ENCODE measurements at regions not wholly inside any gene's neighbourhood (a gene's known extent, or its start where the extent isn't known, plus 50 kb on each side); places are given as distances from the start of the nearest gene placed in this dataset.

DNA sequence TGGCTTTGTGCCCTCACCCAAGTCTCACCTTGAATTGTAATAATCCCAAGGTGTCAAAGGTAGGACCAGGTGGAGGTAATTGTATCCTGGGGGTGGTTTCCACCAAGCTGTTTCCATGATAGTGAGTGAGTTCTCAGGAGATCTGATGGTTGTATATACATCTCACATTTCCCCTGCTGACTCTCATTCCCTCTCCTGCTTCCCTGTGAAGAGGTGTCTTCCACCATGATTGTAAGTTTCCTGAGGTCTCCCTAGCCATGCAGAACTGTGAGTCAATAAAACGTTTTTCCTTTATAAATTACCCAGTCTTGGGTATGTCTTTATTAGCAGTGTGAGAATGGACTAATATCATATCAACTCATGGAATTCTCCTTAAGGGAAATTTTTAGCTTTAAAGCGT, 302.6 kb downstream of the LIG4 start:
- peaks cover 0 to 6% (median 0%) of the 10 kb centered on the region in 9 donors for H3K27me3 ChIP-seq
- DNase-seq = no peak
- no peaks in the 10 kb centered on the region for H3K4me1 ChIP-seq
- intact Hi-C loops (cut with DNase I) = no loop called here
- no peak overlapping the region for H3K27ac ChIP-seq
- peaks cover 0 to 12% (median 0%) of the 10 kb centered on the region in 12 donors for H3K9me3 ChIP-seq
- H3K4me3 ChIP-seq = no peak overlapping the region
- no peaks in the 10 kb centered on the region for H3K36me3 ChIP-seq
- TF ChIP-seq, protein P1, sequence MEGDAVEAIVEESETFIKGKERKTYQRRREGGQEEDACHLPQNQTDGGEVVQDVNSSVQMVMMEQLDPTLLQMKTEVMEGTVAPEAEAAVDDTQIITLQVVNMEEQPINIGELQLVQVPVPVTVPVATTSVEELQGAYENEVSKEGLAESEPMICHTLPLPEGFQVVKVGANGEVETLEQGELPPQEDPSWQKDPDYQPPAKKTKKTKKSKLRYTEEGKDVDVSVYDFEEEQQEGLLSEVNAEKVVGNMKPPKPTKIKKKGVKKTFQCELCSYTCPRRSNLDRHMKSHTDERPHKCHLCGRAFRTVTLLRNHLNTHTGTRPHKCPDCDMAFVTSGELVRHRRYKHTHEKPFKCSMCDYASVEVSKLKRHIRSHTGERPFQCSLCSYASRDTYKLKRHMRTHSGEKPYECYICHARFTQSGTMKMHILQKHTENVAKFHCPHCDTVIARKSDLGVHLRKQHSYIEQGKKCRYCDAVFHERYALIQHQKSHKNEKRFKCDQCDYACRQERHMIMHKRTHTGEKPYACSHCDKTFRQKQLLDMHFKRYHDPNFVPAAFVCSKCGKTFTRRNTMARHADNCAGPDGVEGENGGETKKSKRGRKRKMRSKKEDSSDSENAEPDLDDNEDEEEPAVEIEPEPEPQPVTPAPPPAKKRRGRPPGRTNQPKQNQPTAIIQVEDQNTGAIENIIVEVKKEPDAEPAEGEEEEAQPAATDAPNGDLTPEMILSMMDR (IDR thresholded peaks at IDR 0.05) = no peak
- ATAC-seq = no peak
- WGBS, 4 donors = 58 to 61% (median 59%) methylated on average over 2 of the region's 2 CpGs

DNA sequence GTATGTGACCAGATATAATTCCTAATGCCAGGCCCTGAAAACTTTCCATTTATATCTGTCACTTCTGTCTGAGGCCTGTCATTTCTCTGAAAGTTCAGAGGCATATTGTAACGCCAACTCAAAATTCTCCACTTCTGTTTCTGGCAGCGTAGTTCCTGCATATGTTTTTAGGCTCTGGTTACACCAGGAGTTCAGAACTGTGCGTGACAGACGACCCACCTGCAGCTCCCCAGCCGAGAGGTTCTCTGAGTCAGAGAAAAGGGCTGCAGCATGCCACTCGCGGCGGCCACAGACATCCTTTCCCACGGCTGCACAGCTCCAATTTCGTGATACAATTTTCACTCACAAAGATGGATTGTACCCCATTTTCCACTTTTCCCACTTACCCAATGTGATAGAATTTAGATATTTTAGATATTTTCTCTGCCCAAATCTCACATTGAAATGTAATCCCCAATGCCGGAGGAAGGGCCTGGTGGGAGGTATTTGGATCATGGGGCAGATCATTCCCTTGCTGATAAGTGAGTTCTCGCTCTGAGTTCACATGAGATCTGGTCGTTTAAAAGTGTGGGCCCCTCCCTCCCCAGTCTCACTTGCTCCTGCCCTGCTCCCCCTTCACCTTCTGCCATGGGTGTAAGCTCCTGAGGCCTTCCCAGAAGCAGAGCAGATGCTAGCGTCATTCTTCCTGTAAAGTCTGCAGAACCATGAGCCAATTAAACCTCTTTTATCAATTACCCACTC, 308.1 kb downstream of the LIG4 start:
- H3K4me3 ChIP-seq = no peak overlapping the region
- peaks cover 0 to 12% (median 0%) of the 10 kb centered on the region in 12 donors for H3K9me3 ChIP-seq
- H3K36me3 ChIP-seq = no peaks in the 10 kb centered on the region
- intact Hi-C loops (cut with DNase I) = no loop called here
- TF ChIP-seq POLR2A (IDR thresholded peaks at IDR 0.05) = no peak
- TF ChIP-seq, protein P1 (IDR thresholded peaks at IDR 0.05) = no peak
- peaks cover 0 to 6% (median 0%) of the 10 kb centered on the region in 9 donors for H3K27me3 ChIP-seq
- WGBS, 4 donors = 67 to 72% (median 70%) methylated on average over 14 of the region's 14 CpGs
- H3K4me1 ChIP-seq = no peaks in the 10 kb centered on the region
- H3K27ac ChIP-seq = no peak overlapping the region
- ATAC-seq (no peak), DNase-seq (no peak)

DNA sequence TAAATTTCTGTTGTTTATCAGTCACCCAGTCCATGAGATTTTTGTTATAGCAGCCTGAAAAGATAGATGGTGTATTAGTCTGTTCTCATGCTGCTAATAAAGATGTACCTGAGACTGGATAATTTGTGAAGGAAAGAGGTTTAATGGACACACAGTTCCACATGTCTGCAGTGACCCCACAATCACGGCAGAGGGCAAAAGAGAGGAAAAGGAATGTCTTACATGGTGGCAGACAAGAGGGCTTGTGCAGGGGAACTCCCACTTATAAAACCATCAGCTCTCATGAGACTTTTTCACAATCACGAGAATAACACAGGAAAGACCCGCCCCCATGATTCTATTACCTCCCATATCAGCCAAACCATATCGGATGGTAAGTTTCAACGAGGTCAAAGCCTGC, 309.2 kb downstream of the LIG4 start:
- TF ChIP-seq POLR2A (IDR thresholded peaks at IDR 0.05) = no peak
- TF ChIP-seq, protein P1 (IDR thresholded peaks at IDR 0.05) = no peak
- ATAC-seq (no peak), DNase-seq (no peak)
- H3K27ac ChIP-seq = no peak overlapping the region
- no peaks in the 10 kb centered on the region for H3K4me1 ChIP-seq
- H3K27me3 ChIP-seq = no peaks in the 10 kb centered on the region
- no peaks in the 10 kb centered on the region for H3K36me3 ChIP-seq
- no peak overlapping the region for H3K4me3 ChIP-seq
- intact Hi-C loops (cut with DNase I) = no loop called here
- H3K9me3 ChIP-seq = peaks cover 0 to 2% (median 0%) of the 10 kb centered on the region in 12 donors
- 68 to 78% (median 73%) methylated on average over 5 of the region's 5 CpGs for WGBS, 4 donors

DNA sequence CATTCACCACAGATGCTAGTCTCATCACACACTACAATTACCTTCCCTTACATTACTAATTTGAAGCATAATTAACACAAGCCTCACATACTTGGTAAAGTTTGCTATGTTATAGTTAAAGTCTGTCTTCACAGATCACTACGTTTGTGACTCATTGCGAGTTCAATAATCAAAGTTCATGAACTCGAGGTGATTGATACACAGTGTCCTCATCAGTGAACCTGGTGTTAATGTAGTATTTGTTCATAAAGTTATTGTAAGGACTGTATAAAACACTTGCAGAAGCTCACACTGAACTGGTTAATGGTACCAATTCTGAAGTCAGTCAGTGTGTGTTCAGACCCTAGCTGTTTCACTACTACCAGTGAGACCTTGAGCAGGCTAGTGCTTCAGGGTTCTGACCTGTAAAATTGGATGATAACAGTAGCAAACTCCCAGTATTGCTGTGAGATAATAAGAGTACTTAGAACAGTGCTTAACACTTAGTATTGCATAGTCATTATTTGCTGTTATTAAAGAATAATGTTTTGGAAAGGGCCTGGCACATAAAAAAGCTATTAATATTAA, 313.3 kb downstream of the LIG4 start:
- WGBS, 4 donors = 77 to 85% (median 78%) methylated on average over 3 of the region's 3 CpGs
- no peak overlapping the region for H3K4me3 ChIP-seq
- H3K27ac ChIP-seq = no peak overlapping the region
- intact Hi-C loops (cut with DNase I) = no loop called here
- no peaks in the 10 kb centered on the region for H3K9me3 ChIP-seq
- TF ChIP-seq, protein P1 (IDR thresholded peaks at IDR 0.05) = no peak
- TF ChIP-seq POLR2A (IDR thresholded peaks at IDR 0.05) = no peak
- no peaks in the 10 kb centered on the region for H3K27me3 ChIP-seq
- DNase-seq = no peak
- H3K36me3 ChIP-seq = no peaks in the 10 kb centered on the region
- H3K4me1 ChIP-seq = no peaks in the 10 kb centered on the region
- no peak for ATAC-seq
